ENCODE measurements at regions not wholly inside any gene's neighbourhood (a gene's known extent, or its start where the extent isn't known, plus 50 kb on each side); places are given as distances from the start of the nearest gene placed in this dataset.

DNA sequence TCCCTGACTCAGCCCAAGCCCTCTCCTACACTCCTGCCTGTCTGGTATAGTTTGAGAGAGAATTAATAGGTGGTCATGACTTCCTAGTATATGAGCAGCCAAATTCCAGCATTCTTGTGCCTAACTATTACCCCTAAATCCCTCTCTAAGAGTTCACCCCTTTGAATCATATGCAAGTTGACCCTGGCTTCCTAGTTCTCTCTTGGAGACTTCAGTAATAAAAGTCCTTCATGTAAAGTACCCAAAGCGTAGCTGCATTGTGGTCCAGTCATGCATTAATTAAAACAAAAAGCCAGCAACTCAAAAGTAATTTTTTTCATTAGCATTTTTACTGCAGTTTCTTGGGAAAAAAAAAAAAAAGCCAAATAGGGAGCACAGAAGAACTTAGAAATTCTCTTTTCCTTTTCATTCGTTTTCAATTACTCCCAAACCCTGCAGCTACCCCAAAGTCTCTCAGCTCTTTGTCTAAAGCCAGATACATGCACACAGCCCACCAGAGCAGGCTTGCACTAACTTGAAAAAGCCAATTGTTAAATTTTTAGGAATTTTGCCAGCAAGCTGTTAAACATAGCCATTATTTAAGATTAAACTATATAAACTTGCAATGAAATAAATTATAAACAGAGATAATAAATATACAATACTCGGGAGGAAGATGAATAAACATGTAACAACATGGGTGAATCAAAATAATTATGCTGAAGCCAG, 50.1 kb upstream of the STT3B start:
- no peak for DNase-seq

Measured in stimulated activated CD4-positive, alpha-beta T cell treated with anti-CD3 and anti-CD28 coated beads, Interleukin-15, amount 100 ng/mL, for 24 hours (primary cell).